ENCODE measurements at regions not wholly inside any gene's neighbourhood (a gene's known extent, or its start where the extent isn't known, plus 50 kb on each side); places are given as distances from the start of the nearest gene placed in this dataset.

DNA sequence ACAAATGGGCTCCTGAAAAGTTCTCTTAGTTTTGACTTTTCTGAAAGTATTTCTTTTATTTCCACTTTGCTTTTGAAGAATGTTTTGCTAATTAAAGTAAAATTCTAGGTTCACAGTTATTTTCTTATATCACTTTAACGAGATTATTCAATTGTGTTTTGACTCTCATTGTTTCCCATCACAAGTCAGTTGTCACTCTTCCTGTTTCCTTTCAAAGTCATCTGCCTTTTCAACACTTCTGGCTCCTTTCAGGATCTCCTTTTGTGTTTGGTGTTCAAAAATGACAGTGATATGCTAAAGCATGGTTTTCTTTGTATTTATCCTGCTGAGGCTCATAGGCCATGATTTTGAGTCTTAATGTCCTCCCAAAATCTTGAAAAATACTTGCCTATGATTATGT is 235.4 kb upstream of the TAS2R1 start:
- TF ChIP-seq, protein P1, sequence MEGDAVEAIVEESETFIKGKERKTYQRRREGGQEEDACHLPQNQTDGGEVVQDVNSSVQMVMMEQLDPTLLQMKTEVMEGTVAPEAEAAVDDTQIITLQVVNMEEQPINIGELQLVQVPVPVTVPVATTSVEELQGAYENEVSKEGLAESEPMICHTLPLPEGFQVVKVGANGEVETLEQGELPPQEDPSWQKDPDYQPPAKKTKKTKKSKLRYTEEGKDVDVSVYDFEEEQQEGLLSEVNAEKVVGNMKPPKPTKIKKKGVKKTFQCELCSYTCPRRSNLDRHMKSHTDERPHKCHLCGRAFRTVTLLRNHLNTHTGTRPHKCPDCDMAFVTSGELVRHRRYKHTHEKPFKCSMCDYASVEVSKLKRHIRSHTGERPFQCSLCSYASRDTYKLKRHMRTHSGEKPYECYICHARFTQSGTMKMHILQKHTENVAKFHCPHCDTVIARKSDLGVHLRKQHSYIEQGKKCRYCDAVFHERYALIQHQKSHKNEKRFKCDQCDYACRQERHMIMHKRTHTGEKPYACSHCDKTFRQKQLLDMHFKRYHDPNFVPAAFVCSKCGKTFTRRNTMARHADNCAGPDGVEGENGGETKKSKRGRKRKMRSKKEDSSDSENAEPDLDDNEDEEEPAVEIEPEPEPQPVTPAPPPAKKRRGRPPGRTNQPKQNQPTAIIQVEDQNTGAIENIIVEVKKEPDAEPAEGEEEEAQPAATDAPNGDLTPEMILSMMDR (IDR thresholded peaks at IDR 0.05) = no peak
- TF ChIP-seq MAFK (IDR thresholded peaks at IDR 0.05; ENCODE audit: partially characterized antibody) = no peak
- no peak for TF ChIP-seq EP300 (IDR thresholded peaks at IDR 0.05)
- no peak for TF ChIP-seq RFX5 (IDR thresholded peaks at IDR 0.05)
- TF ChIP-seq, protein P2, sequence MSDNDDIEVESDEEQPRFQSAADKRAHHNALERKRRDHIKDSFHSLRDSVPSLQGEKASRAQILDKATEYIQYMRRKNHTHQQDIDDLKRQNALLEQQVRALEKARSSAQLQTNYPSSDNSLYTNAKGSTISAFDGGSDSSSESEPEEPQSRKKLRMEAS (IDR thresholded peaks at IDR 0.05) = no peak
